Vagina (tissue), 2 donors: ENCODE measurements at regions not wholly inside any gene's neighbourhood (a gene's known extent, or its start where the extent isn't known, plus 50 kb on each side); places are given as distances from the start of the nearest gene placed in this dataset.

Experiments used
- DNase-seq, 2 donors: peaks; one replicate each; pipeline ENCODE4 v3.0.0-alpha.2; 2017; ENCODE audit errors: extremely low spot score in 2 of 2
- H3K27ac ChIP-seq: fragments of 200-600 bp; sonication (generic); one replicate; pipeline ENCODE4 v1.5.1; 2019
- H3K27me3 ChIP-seq: fragments of 200-600 bp; sonication (generic); one replicate; pipeline ENCODE4 v1.5.1; 2019
- H3K36me3 ChIP-seq, 2 donors: fragments of 200-600 bp; sonication (generic); one replicate each; pipeline ENCODE4 v1.5.1; 2017 to 2019
- H3K4me1 ChIP-seq: fragments of 200-600 bp; sonication (generic); one replicate; pipeline ENCODE4 v1.5.1; 2019
- H3K4me3 ChIP-seq, 2 donors: fragments of 200-600 bp; sonication (generic); 1 replicate in 1 of 2; 2 replicates in 1 of 2; pipeline ENCODE4 v1.5.1; 2016 to 2019
- H3K9me3 ChIP-seq: fragments of 200-600 bp; sonication (generic); one replicate; pipeline ENCODE4 v1.5.1; 2019
- POLR2A ChIP-seq, 2 donors: fragments of 450-650 bp; IDR thresholded peaks; one replicate each; pipeline ENCODE4 v1.6.1; 2017; ENCODE audit warnings: antibody characterized with exemption in 2 of 2, mild to moderate bottlenecking in 2 of 2, moderate library complexity in 2 of 2
- POLR2AphosphoS5 ChIP-seq, 2 donors: sonication (generic); formaldehyde crosslinking; IDR thresholded peaks; one replicate each; pipeline ENCODE4 v1.9.0; 2017; ENCODE audit warnings: antibody characterized with exemption in 2 of 2, mild to moderate bottlenecking in 2 of 2, low read depth in 1 of 2; ENCODE audit not compliant: insufficient read depth in 1 of 2
- intact Hi-C: fragments of 100-400 bp; cut with DNase I; formaldehyde crosslinking; loops from one replicate; pipeline ENCODE4 v1.15.1; 2023
- TF ChIP-seq, protein P1 (sequence below), 3 experiments: fragments of 450-650 bp in 2 of 3; fragments of 200-600 bp in 1 of 3; sonication (generic) in 1 of 3; IDR thresholded peaks; one replicate each; pipeline ENCODE4 v1.5.1; 2017 to 2019; ENCODE audit warnings: antibody characterized with exemption in 3 of 3, mild to moderate bottlenecking in 2 of 3, moderate library complexity in 2 of 3

GRCh38 chr1:94739521-94740061, 80.6 kb upstream of the SLC44A3 start:
- TF ChIP-seq, protein P1, sequence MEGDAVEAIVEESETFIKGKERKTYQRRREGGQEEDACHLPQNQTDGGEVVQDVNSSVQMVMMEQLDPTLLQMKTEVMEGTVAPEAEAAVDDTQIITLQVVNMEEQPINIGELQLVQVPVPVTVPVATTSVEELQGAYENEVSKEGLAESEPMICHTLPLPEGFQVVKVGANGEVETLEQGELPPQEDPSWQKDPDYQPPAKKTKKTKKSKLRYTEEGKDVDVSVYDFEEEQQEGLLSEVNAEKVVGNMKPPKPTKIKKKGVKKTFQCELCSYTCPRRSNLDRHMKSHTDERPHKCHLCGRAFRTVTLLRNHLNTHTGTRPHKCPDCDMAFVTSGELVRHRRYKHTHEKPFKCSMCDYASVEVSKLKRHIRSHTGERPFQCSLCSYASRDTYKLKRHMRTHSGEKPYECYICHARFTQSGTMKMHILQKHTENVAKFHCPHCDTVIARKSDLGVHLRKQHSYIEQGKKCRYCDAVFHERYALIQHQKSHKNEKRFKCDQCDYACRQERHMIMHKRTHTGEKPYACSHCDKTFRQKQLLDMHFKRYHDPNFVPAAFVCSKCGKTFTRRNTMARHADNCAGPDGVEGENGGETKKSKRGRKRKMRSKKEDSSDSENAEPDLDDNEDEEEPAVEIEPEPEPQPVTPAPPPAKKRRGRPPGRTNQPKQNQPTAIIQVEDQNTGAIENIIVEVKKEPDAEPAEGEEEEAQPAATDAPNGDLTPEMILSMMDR (IDR thresholded peaks at IDR 0.05): no peak
- peak in 1 of 2 donors; percentile 33 for TF ChIP-seq POLR2AphosphoS5 (IDR thresholded peaks at IDR 0.05; ENCODE audit: insufficient read depth in 1 of 2, low read depth in 1 of 2)
- no peak overlapping the region for H3K4me3 ChIP-seq
- no peaks in the 10 kb centered on the region for H3K9me3 ChIP-seq
- no peak for DNase-seq
- H3K27ac ChIP-seq: no peak overlapping the region
- H3K36me3 ChIP-seq: no peaks in the 10 kb centered on the region
- H3K4me1 ChIP-seq: peaks cover 32% of the 10 kb centered on the region
- no peaks in the 10 kb centered on the region for H3K27me3 ChIP-seq
- intact Hi-C loops: no loop called here

DNA sequence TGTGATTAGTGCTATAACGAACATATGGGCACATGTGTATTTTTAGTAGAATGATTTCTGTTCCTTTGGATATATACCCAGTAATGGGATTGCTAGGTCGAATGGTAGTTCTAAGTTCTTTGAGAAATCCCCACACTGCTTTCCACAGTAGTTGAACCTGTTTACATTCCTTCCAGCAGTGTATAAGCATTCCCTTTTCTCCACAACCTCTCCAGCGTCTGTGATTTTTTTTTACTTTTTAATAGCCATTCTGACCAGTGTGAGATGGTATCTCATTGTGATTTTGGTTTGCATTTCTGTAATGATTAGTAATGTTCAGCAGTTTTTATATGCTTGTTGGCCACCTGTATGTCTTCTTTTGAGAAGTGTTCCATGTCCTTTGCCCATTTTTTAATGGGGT, 81.8 kb upstream of the SLC44A3 start:
- intact Hi-C loops: no loop called here
- no peak overlapping the region for H3K27ac ChIP-seq

GRCh38 chr1:94737124-94737998, 82.8 kb upstream of the SLC44A3 start:
- TF ChIP-seq POLR2A (IDR thresholded peaks at IDR 0.05): no peak
- TF ChIP-seq, protein P1 (IDR thresholded peaks at IDR 0.05): no peak
- no peak for TF ChIP-seq POLR2AphosphoS5 (IDR thresholded peaks at IDR 0.05; ENCODE audit: insufficient read depth in 1 of 2, low read depth in 1 of 2)
- no peak for DNase-seq
- intact Hi-C loops: no loop called here
- Histone ChIP-seq H3K9me3 (no peaks in the 10 kb centered on the region), H3K27ac (no peak overlapping the region), H3K4me1 (peaks cover 16% of the 10 kb centered on the region), H3K27me3 (no peaks in the 10 kb centered on the region), H3K4me3 (no peak overlapping the region), H3K36me3 (no peaks in the 10 kb centered on the region)

More for the DNA sequence above, 81.8 kb upstream of the SLC44A3 start:
- no peak overlapping the region for H3K4me3 ChIP-seq
- no peak for DNase-seq
- H3K36me3 ChIP-seq: no peaks in the 10 kb centered on the region
- H3K27me3 ChIP-seq: no peaks in the 10 kb centered on the region
- no peaks in the 10 kb centered on the region for H3K9me3 ChIP-seq
- TF ChIP-seq POLR2A (IDR thresholded peaks at IDR 0.05) (no peak), POLR2AphosphoS5 (IDR thresholded peaks at IDR 0.05; ENCODE audit: insufficient read depth in 1 of 2, low read depth in 1 of 2) (no peak)
- TF ChIP-seq, protein P1 (IDR thresholded peaks at IDR 0.05): no peak
- peaks cover 19% of the 10 kb centered on the region for H3K4me1 ChIP-seq

- no peak overlapping the region for H3K4me3 ChIP-seq
- no peak for DNase-seq
- H3K36me3 ChIP-seq: no peaks in the 10 kb centered on the region
- peaks cover 16% of the 10 kb centered on the region for H3K4me1 ChIP-seq
- no peaks in the 10 kb centered on the region for H3K9me3 ChIP-seq
- intact Hi-C loops: no loop called here
- TF ChIP-seq, protein P1 (IDR thresholded peaks at IDR 0.05): no peak
- TF ChIP-seq POLR2AphosphoS5 (IDR thresholded peaks at IDR 0.05; ENCODE audit: insufficient read depth in 1 of 2, low read depth in 1 of 2): no peak
- TF ChIP-seq POLR2A (IDR thresholded peaks at IDR 0.05): no peak
- H3K27ac ChIP-seq: no peak overlapping the region
- H3K27me3 ChIP-seq: no peaks in the 10 kb centered on the region
Observed at GRCh38 chr1:94736549-94736948, 83.6 kb upstream of the SLC44A3 start.

DNA sequence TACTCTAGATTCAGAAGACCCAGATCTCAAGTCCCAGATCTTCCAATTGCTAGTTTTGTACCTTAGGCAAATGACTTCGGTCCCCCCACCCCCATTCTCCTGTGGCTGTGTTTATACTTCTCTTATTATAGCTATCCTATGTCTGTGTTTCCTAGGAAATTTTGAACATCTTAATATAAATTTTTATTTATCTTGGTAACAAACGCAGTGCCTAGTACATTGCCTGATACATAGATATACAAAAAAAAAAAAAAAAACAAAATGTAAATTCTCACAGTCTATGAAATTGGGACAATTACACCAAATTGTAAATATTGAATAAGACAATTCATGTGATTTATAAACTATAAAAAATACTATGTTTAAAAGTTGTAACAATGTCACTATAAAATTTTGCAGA, 84.1 kb upstream of the SLC44A3 start:
- intact Hi-C loops: no loop called here
- peaks cover 16% of the 10 kb centered on the region for H3K4me1 ChIP-seq
- H3K4me3 ChIP-seq: no peak overlapping the region
- H3K27ac ChIP-seq: no peak overlapping the region
- TF ChIP-seq POLR2A (IDR thresholded peaks at IDR 0.05): no peak
- TF ChIP-seq POLR2AphosphoS5 (IDR thresholded peaks at IDR 0.05; ENCODE audit: insufficient read depth in 1 of 2, low read depth in 1 of 2): no peak
- TF ChIP-seq, protein P1 (IDR thresholded peaks at IDR 0.05): no peak
- H3K36me3 ChIP-seq: no peaks in the 10 kb centered on the region
- no peak for DNase-seq
- no peaks in the 10 kb centered on the region for H3K9me3 ChIP-seq
- no peaks in the 10 kb centered on the region for H3K27me3 ChIP-seq
